ENCODE measurements at regions not wholly inside any gene's neighbourhood (a gene's known extent, or its start where the extent isn't known, plus 50 kb on each side); places are given as distances from the start of the nearest gene placed in this dataset.

DNA sequence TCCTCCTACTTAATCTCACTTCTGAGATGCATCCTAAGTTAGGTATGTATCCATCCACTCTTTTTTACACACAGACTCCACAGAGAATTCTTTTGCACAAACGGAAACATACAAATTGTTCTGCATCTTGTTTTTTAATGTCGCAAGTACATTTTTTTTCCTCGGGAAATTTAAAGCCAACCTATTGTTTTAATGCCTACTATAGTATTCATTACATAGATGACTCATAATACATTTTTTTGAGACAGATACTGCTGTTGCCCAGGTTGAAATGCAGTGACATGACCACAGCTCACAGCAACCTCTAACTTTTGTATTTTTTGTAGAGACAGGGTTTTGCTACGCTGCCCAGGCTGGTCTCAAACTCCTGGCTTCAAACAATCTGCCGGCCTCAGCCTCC lies 90.8 kb upstream of the TMEM45B start:
- CTCF ChIA-PET, result interaction anchor here (1.1 kb wide), 1 partner anchor 359 kb away, joined by 4 read pairs; no protein-coding TSS in a partner anchor
- FAIRE-seq, result no peak

GRCh38 chr11:129726179-129726578 lies 89.5 kb upstream of the TMEM45B start:
- POLR2A ChIA-PET, result no interaction called here
- no peak overlapping the region for H3K27ac ChIP-seq
- H3K4me1 ChIP-seq, result no peaks in the 10 kb centered on the region
- TF ChIP-seq TP53 (CRISPR knock-in tag; IDR thresholded peaks at IDR 0.05) (no peak), NR3C1 (IDR thresholded peaks at IDR 0.05) (no peak), ELK1 (IDR thresholded peaks at IDR 0.05; ENCODE audit: low read depth, low read length) (no peak), MAFK (IDR thresholded peaks at IDR 0.05; ENCODE audit: partially characterized antibody) (no peak), RNF2 (IDR thresholded peaks at IDR 0.05; ENCODE audit: borderline replicate concordance, low read depth) (no peak)
- TF ChIP-seq, protein P1, sequence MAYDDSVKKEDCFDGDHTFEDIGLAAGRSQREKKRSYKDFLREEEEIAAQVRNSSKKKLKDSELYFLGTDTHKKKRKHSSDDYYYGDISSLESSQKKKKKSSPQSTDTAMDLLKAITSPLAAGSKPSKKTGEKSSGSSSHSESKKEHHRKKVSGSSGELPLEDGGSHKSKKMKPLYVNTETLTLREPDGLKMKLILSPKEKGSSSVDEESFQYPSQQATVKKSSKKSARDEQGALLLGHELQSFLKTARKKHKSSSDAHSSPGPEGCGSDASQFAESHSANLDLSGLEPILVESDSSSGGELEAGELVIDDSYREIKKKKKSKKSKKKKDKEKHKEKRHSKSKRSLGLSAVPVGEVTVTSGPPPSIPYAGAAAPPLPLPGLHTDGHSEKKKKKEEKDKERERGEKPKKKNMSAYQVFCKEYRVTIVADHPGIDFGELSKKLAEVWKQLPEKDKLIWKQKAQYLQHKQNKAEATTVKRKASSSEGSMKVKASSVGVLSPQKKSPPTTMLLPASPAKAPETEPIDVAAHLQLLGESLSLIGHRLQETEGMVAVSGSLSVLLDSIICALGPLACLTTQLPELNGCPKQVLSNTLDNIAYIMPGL (CRISPR knock-in tag; IDR thresholded peaks at IDR 0.05; ENCODE audit: borderline replicate concordance), result no peak
- no peaks in the 10 kb centered on the region for H3K9me3 ChIP-seq
- DNase-seq (ENCODE audit: low read depth in 1 of 2, low spot score in 1 of 2) (no peak), ATAC-seq (no peak), FAIRE-seq (no peak)
- no peak overlapping the region for H3K4me3 ChIP-seq
- CTCF ChIA-PET, result no interaction called here
- 83% methylated on average over 7 of the region's 7 CpGs for WGBS (ENCODE audit: missing lambda C conversion rate)
- H3K4me2 ChIP-seq, result no peak overlapping the region

More for the DNA sequence above, 90.8 kb upstream of the TMEM45B start:
- H3K27ac ChIP-seq, result no peak overlapping the region
- TF ChIP-seq HOXB5 (CRISPR knock-in tag; IDR thresholded peaks at IDR 0.05) (no peak), HOXB13 (CRISPR knock-in tag; IDR thresholded peaks at IDR 0.05; ENCODE audit: low read depth) (no peak), EHMT2 (IDR thresholded peaks at IDR 0.05; ENCODE audit: low read depth) (no peak), CHD4 (IDR thresholded peaks at IDR 0.05; ENCODE audit: borderline replicate concordance) (no peak), CBX2 (IDR thresholded peaks at IDR 0.05; ENCODE audit: borderline replicate concordance, low read depth) (no peak), POLR2AphosphoS2 (conservative IDR thresholded peaks at IDR 0.05; ENCODE audit: low read length) (no peak)
- TF ChIP-seq, protein P2, sequence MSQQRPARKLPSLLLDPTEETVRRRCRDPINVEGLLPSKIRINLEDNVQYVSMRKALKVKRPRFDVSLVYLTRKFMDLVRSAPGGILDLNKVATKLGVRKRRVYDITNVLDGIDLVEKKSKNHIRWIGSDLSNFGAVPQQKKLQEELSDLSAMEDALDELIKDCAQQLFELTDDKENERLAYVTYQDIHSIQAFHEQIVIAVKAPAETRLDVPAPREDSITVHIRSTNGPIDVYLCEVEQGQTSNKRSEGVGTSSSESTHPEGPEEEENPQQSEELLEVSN (IDR thresholded peaks at IDR 0.05; ENCODE audit: borderline replicate concordance, low read depth), result no peak
- no peaks in the 10 kb centered on the region for H3K4me1 ChIP-seq
- H3K4me3 ChIP-seq, result no peak overlapping the region
- DNase-seq (ENCODE audit: low read depth in 1 of 2, low spot score in 1 of 2) (no peak), ATAC-seq (no peak)
- POLR2A ChIA-PET, result no interaction called here
- H3K9me3 ChIP-seq, result no peaks in the 10 kb centered on the region
- WGBS (ENCODE audit: missing lambda C conversion rate), result 10% methylated on average over 5 of the region's 5 CpGs
- no peak overlapping the region for H3K4me2 ChIP-seq

DNA sequence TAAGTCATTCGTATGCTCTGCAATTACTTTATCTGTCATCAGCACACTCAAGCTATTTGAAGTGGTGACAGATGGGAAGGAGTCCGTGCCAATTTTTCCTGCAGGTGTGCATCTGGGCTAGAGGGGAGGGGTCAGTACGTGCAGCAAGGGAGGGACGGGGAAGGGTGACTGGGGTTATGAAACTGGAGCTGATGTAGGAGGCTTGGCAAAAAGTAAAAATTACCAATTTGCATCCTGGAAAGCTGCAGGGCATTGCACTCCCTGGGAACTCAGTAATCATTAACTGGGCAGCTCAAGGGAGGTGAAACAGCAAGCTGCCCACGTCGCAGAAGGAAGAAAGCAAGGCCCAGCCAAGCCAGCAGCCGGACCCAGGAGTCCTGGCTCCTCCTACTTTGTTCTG lies 87.1 kb upstream of the TMEM45B start:
- no peaks in the 10 kb centered on the region for H3K4me1 ChIP-seq

More for the DNA sequence above, 87.1 kb upstream of the TMEM45B start:
- WGBS (ENCODE audit: missing lambda C conversion rate), result 14% methylated on average over 7 of the region's 7 CpGs
- H3K9me3 ChIP-seq, result no peaks in the 10 kb centered on the region
- TF ChIP-seq RNF2 (IDR thresholded peaks at IDR 0.05; ENCODE audit: borderline replicate concordance, low read depth), result no peak
- no peak for TF ChIP-seq ELK1 (IDR thresholded peaks at IDR 0.05; ENCODE audit: low read depth, low read length)
- TF ChIP-seq ZFP36 (IDR thresholded peaks at IDR 0.05; ENCODE audit: borderline replicate concordance, partially characterized antibody), result no peak
- TF ChIP-seq EP300 (IDR thresholded peaks at IDR 0.05), result no peak
- no peak for TF ChIP-seq TP53 (CRISPR knock-in tag; IDR thresholded peaks at IDR 0.05)
- FAIRE-seq (no peak), DNase-seq (ENCODE audit: low read depth in 1 of 2, low spot score in 1 of 2) (no peak), ATAC-seq (no peak)
- H3K4me3 ChIP-seq, result no peak overlapping the region
- no peak overlapping the region for H3K27ac ChIP-seq
- no peak overlapping the region for H3K4me2 ChIP-seq
- ChIA-PET POLR2A (no interaction called here), CTCF (interaction anchor here (0.7 kb wide), 1 partner anchor 20 kb away, joined by 3 read pairs; no protein-coding TSS in a partner anchor)

Measured in A549 (cell line).